Stimulated activated effector memory CD8-positive, alpha-beta T cell treated with anti-CD3 and anti-CD28 coated beads, Interleukin-12 subunit alpha, Interleukin-12 subunit beta, amount 100 ng/mL, for 72 hours (primary cell): ENCODE measurements at regions not wholly inside any gene's neighbourhood (a gene's known extent, or its start where the extent isn't known, plus 50 kb on each side); places are given as distances from the start of the nearest gene placed in this dataset.

Source experiments
- ATAC-seq: fragments of 150-1000 bp; cut with Tn5 transposase; 2 replicates; pipeline ENCODE4 v1.10.0; 2021
- DNase-seq, 2 donors: peaks; one replicate each; pipeline ENCODE4 v3.0.0; 2021 to 2022; ENCODE audit warnings: low spot score in 2 of 2
- H3K27ac Mint-ChIP-seq: one replicate; pipeline ENCODE4 v1.8.0; 2022; ENCODE audit warnings: mild to moderate bottlenecking, mixed read lengths
- H3K36me3 Mint-ChIP-seq: one replicate; pipeline ENCODE4 v1.8.0; 2022; ENCODE audit warnings: mild to moderate bottlenecking, mixed read lengths
- H3K4me1 Mint-ChIP-seq: one replicate; pipeline ENCODE4 v1.8.0; 2022; ENCODE audit warnings: mixed read lengths
- H3K4me3 Mint-ChIP-seq: one replicate; pipeline ENCODE4 v1.8.0; 2022; ENCODE audit warnings: mild to moderate bottlenecking, mixed read lengths
- H3K9me3 Mint-ChIP-seq: one replicate; pipeline ENCODE4 v1.8.0; 2022; ENCODE audit warnings: mixed read lengths

DNA sequence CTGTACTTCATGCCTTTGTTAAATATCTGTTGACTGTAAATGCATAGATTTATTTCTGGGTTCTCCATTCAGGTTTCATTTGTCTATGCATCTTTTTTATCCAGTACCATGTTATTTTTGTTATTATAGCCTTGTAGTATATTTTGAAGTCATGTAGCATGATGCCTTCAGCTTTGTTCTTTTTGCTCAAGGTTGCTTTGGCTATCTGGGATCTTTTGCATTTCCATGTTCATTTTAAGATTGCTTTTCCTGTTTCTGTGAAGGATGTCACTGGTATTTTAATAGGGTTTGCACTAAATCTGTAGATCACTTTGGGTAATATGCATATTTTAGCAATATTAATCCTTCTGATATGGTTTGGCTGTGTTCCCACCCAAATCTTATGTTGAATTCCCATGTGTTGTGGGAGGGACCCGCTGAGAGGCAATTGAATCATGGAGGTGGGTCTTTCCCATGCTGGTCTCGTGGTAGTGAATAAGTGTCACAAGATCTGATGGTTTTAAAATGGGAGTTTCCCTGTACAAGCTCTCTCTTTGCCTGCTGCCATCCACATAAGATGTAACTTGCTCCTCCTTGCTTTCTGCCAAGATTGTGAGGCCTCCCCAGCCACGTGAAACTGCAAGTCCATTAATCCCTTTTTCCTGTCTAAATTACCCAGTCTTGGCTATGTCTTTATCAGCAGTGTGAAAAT is 302.8 kb upstream of the SEMA3C start:
- Mint-ChIP-seq H3K4me1 (no peaks in the 10 kb centered on the region), H3K36me3 (no peaks in the 10 kb centered on the region), H3K27ac (no peak overlapping the region), H3K9me3 (peaks cover 9% of the 10 kb centered on the region), H3K4me3 (no peak overlapping the region)
- no peak for ATAC-seq
- no peak for DNase-seq

DNA sequence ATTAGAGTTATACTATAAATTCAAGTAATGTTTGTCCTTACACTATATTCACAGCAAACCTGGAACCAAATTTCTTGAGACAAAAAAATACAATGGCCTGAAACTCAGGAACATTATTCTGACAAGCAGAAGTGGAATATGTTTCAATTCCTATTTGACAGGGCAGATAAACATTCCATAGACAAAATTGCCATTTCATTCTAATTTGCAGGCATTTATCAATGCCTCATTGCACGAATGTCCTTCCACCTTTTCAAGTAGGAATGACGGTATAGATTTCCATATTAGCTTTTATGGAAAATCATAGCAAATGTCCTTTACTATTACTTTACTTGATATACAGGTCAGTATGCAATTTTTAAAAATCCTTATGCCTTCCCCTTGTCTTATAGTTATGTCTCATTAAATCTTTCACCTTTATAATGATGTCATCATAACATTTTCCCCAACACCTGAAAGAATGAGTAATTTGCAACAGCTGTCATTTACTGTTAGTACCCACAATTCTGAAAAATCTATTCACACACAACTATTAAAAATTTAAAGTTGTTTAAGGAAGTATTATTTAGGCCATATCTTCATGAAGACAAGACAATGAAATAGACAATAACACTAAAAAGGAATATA is 299.7 kb upstream of the SEMA3C start:
- DNase-seq, result no peak
- H3K4me1 Mint-ChIP-seq, result no peaks in the 10 kb centered on the region
- H3K36me3 Mint-ChIP-seq, result no peaks in the 10 kb centered on the region
- H3K4me3 Mint-ChIP-seq, result no peak overlapping the region
- H3K9me3 Mint-ChIP-seq, result peaks cover 17% of the 10 kb centered on the region
- H3K27ac Mint-ChIP-seq, result no peak overlapping the region
- no peak for ATAC-seq

DNA sequence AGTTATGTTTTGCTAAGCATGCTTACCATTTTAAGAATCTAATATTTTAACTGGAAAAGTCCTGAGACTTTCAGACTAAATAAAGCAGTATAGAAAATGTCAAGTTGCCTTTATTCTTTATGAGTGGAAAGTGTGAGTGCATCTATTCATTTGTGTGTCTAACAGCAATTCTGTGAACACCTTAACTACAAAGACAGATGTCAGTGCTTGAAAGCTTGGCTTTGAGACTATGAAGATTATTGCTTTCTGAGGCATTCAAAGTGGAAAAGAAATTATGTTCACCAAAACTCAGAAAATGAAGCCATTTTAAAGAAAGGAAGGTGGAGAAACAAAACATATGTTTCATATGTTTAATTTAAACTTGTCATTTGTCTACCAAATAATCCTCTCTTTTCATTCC is 294.5 kb upstream of the SEMA3C start:
- ATAC-seq (no peak), DNase-seq (no peak)
- H3K9me3 Mint-ChIP-seq, result peaks cover 18% of the 10 kb centered on the region
- no peaks in the 10 kb centered on the region for H3K4me1 Mint-ChIP-seq
- no peak overlapping the region for H3K27ac Mint-ChIP-seq
- H3K4me3 Mint-ChIP-seq, result no peak overlapping the region
- no peaks in the 10 kb centered on the region for H3K36me3 Mint-ChIP-seq

DNA sequence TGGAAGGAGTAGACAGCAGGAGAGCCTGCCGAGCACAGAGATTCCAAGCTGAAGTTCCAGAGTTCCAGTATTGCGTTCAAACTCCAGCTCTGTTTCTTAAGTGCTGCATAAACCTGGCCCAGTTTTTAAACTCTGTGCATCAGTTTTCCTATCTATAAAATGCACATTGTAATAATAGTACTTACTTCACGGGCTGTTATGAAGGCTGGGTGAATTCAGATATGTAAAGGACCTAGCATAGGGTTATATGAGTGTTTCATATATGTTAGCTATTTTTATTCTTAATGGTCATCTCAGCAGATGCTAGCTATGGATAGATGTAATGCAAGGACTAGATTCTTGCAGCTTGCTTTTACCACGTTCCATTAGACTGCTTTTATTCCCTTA is 293.1 kb upstream of the SEMA3C start:
- H3K36me3 Mint-ChIP-seq, result no peaks in the 10 kb centered on the region

DNA sequence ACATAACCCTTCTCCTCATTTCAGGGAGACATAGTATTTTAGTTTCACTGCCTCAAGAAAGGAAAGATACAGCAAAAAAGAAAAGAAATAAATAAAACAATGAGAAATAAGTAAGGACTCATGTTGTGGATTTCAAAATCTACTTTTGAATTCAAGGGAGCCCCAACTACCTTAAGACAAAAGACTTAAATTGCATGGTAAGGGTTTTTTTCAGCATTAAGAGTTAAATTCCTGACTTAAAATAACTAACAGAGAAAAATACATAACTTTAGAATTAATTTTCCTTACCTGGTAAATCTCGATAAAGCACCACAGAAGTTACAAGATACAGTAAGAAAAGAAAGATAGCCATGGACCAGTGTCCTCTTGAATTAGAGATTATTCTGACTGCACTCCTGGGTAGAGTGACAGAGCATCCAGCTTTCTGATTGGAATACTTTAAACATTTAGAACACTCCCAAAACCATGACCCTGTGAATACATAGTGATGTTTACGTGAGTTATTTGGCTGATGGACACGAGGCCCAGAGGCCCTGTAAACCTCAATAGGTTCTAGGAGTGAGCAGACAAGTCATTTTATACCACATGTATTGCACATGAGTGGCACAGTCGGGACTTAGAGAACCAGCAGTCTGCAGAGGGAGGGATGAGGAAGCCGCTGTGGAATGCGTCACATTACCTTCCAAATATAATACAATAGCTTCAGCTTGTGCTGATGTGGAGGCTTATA is 292.5 kb upstream of the SEMA3C start:
- no peak overlapping the region for H3K27ac Mint-ChIP-seq
- no peak for DNase-seq
- no peak for ATAC-seq
- no peak overlapping the region for H3K4me3 Mint-ChIP-seq
- H3K4me1 Mint-ChIP-seq, result no peaks in the 10 kb centered on the region
- H3K36me3 Mint-ChIP-seq, result no peaks in the 10 kb centered on the region
- peaks cover 26% of the 10 kb centered on the region for H3K9me3 Mint-ChIP-seq

More for the DNA sequence above, 293.1 kb upstream of the SEMA3C start:
- H3K9me3 Mint-ChIP-seq, result peaks cover 23% of the 10 kb centered on the region
- no peak overlapping the region for H3K4me3 Mint-ChIP-seq
- no peak overlapping the region for H3K27ac Mint-ChIP-seq
- no peaks in the 10 kb centered on the region for H3K4me1 Mint-ChIP-seq
- ATAC-seq (no peak), DNase-seq (no peak)

DNA sequence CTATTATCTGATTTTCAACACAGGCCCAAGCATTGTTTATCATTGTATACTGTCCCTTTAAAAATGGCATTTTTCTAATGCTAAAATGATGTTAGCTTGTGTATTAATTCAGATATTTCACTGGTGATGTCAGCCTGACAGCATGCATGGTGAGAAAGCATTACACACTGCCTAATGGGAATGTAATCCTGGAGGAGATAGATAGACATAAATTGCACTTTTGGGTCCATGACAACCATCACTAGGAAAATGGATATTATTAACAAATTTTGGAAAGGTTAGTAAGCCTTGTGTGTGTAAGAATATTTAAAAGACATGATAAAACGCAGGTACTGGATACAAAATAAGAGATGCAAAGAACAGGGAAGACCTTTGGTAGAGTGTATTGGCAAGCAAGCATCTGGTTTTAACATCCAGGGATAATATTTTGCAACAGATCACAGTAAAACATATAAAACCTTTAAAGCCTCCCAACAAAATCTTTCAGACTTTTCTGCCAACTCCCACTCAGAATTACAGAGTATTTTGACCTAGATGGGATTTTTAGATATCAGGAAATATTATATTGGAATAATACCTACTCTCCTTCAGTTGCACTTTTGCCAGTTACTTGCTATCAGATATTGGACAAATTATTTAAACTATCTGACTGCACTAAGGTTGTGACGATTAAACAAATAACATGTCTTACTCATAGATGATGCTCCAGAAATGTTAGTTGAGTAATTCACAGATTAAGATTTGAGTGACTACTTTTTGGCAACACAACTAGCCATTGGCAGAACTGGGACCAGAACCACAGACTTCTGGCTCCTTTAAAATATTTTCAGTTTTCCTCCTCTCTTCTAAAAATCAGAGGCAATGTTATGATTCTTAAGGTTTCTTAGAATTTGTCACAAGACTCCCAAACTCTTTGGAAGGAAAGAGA is 291.6 kb upstream of the SEMA3C start:
- ATAC-seq, result no peak
- Mint-ChIP-seq H3K36me3 (no peaks in the 10 kb centered on the region), H3K9me3 (peaks cover 23% of the 10 kb centered on the region), H3K27ac (no peak overlapping the region), H3K4me1 (no peaks in the 10 kb centered on the region), H3K4me3 (no peak overlapping the region)
- no peak for DNase-seq

DNA sequence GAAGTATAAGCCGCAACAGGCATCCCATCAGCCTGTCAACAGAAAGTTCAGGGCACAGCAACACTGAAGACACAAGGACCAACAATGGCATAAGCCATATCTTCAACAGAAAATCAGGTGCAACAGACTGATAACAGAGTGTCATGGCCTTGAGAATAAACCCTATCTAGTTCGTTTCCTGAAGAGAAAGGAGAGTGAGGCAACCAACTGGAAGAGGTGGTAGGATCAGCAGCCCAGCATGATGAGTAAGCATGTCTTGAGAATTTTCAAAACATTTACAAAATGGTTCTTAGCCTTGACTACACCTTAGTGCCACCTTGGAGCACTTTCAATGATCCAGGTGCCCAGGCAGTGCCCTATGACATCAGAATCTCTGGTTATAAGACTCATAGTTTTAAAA is 290.2 kb upstream of the SEMA3C start:
- Mint-ChIP-seq H3K4me3 (no peak overlapping the region), H3K9me3 (peaks cover 24% of the 10 kb centered on the region), H3K36me3 (no peaks in the 10 kb centered on the region), H3K27ac (no peak overlapping the region), H3K4me1 (no peaks in the 10 kb centered on the region)
- DNase-seq (no peak), ATAC-seq (no peak)

DNA sequence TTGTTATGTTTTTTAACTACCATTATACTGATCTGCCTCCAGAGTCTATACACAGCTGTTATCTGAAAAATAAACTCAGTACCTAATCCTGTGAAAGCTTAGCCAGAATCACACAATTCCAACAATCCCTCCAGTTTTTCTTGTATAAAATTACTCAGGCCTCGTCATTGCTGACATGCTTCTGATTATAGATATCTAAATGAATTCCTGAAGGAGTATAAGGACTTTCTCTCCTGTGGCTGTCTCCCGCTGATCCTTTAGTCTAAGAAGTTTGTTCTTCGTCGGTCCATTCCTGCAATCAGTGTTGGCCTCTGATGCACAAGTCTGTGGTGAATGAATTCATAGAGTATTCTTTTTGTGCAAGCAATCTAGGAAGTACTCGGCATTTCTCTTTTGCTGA is 288.9 kb upstream of the SEMA3C start:
- no peak for DNase-seq
- no peak for ATAC-seq
- Mint-ChIP-seq H3K9me3 (peaks cover 20% of the 10 kb centered on the region), H3K4me3 (no peak overlapping the region), H3K27ac (no peak overlapping the region), H3K36me3 (no peaks in the 10 kb centered on the region), H3K4me1 (no peaks in the 10 kb centered on the region)

DNA sequence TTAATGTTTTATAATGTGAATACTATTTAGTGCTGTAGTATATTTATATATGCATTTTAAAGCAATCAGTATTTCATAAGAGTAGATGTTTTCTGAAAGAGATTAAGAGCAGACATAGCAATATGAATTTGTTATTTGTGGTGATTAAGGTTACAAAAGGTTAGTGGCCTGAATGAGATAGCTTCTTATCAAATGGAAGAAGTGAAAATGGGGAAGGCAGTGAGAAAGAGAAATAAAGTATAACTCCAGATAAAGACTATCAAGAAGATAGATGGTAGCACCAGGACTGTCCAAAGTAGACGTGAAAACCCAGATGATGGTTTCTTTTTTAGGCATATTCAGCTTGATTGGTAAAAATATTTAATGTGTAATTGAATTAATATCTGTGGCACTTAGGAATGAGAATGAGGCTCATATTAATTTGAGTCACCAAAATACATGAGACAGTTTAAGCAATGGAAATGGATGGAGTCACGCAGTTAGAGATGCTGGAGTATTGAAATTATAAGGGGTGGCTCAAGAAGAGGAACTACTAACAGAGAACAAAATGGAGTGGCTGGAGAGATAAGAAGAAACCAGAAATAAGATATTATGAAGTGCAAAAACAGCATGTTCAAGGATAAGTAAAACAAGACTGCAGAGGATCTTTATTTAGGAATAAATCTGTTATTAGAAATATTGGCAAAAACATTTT is 288.0 kb upstream of the SEMA3C start:
- Mint-ChIP-seq H3K36me3 (no peaks in the 10 kb centered on the region), H3K4me1 (no peaks in the 10 kb centered on the region), H3K4me3 (no peak overlapping the region), H3K27ac (no peak overlapping the region), H3K9me3 (peaks cover 20% of the 10 kb centered on the region)
- ATAC-seq (no peak), DNase-seq (no peak)

DNA sequence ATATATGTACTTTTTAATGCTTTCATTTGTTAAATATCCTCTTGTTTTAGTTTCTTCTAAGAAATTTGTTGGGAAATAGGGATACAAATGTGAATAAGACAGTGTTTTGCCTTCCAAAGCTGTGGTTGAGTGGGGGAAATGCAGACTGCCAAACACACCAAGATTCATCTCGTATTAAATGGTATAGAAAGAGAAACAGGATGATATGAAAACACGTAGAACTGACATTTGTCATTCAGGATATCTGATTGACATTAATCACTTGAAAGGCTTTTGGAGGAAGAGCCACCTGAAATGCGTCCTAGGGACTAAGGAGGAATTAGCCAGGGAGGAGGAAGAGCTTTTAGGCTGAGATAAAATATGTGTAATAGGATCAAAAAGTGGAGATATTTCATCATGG is 287.4 kb upstream of the SEMA3C start:
- no peaks in the 10 kb centered on the region for H3K36me3 Mint-ChIP-seq

DNA sequence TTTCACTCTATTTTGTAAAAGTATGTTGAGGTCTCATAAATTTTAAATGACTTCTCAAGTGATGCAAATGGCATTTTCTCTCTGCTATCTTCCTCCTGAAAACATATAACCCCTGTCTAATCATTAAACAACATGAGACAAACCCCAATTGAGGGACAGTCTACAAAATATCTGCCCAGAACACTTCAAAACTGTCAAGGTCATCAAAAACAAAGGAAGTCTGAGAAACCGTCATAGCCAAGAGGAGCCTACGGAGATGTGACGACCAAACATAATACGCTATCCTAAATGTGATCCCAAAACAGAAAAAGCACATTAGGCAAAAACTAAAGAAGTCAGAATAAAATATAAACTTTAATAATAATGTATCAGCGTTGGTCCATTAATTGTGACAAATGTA is 282.3 kb upstream of the SEMA3C start:
- H3K4me3 Mint-ChIP-seq, result no peak overlapping the region
- H3K4me1 Mint-ChIP-seq, result no peaks in the 10 kb centered on the region
- no peaks in the 10 kb centered on the region for H3K36me3 Mint-ChIP-seq
- peaks cover 20% of the 10 kb centered on the region for H3K9me3 Mint-ChIP-seq
- no peak overlapping the region for H3K27ac Mint-ChIP-seq
- ATAC-seq, result no peak
- DNase-seq, result no peak

More for the DNA sequence above, 287.4 kb upstream of the SEMA3C start:
- no peak overlapping the region for H3K4me3 Mint-ChIP-seq
- ATAC-seq (no peak), DNase-seq (no peak)
- H3K4me1 Mint-ChIP-seq, result no peaks in the 10 kb centered on the region
- H3K9me3 Mint-ChIP-seq, result peaks cover 22% of the 10 kb centered on the region
- H3K27ac Mint-ChIP-seq, result no peak overlapping the region

DNA sequence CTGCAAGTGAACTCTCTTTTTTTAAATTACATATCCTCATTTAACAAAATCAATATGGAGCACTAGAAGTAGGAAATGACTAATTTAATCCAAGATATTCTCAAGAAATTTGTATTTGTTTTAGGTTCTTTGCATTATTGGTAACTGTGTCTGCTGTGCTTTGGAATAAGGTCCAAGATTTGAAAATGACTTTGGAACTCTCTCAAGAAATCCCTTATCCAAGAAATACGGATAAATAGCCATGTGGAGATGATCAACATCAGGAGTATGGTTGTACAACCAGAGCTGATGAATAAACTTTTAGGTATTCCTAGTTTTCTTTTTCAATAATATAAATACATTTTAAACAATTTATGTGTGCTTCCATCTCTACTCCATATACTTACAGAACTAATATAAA is 279.9 kb upstream of the SEMA3C start:
- no peaks in the 10 kb centered on the region for H3K36me3 Mint-ChIP-seq
- ATAC-seq (no peak), DNase-seq (no peak)
- no peaks in the 10 kb centered on the region for H3K4me1 Mint-ChIP-seq
- no peak overlapping the region for H3K4me3 Mint-ChIP-seq
- H3K9me3 Mint-ChIP-seq, result peaks cover 19% of the 10 kb centered on the region
- H3K27ac Mint-ChIP-seq, result no peak overlapping the region

DNA sequence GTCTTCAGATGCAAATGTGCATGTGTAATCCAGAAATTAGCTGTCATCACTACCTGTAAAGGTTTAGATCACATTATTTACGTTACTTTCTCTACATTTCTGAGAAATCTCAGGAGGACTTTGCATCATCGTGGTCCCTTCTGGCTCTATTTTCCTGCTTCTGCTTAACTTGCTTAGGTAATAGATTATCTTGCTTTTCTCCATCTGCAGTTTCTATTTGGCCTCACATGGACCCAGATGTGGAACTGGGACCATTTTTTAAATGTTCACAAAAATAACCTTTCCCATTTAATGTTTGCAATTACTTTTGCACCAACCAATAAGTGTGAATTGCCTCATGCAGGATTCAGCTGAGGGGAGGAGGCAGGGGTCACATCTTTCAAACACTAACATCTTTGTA is 278.4 kb upstream of the SEMA3C start:
- ATAC-seq, result no peak
- H3K36me3 Mint-ChIP-seq, result no peaks in the 10 kb centered on the region
- H3K27ac Mint-ChIP-seq, result no peak overlapping the region
- H3K4me3 Mint-ChIP-seq, result no peak overlapping the region
- peaks cover 22% of the 10 kb centered on the region for H3K9me3 Mint-ChIP-seq
- no peaks in the 10 kb centered on the region for H3K4me1 Mint-ChIP-seq
- no peak for DNase-seq

DNA sequence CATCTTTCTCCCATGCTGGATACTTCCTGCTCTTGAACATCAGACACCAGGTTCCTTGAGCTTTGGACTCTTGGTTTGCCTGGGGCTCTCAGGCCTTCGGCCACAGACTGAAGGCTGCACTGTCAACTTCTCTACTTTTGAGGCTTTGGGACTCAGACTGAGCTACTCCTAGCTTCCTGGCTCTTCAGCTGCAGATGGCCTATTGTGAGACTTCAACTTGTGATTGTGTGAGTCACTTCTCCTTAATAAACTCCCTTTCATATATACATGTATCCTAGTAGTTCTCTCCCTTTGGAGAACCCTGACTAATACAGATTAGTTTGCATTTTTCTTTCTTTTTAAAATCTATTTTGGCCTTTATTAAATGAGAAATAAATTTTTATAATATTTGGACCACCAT is 276.2 kb upstream of the SEMA3C start:
- no peaks in the 10 kb centered on the region for H3K36me3 Mint-ChIP-seq
- H3K4me1 Mint-ChIP-seq, result no peaks in the 10 kb centered on the region
- ATAC-seq (no peak), DNase-seq (no peak)
- H3K4me3 Mint-ChIP-seq, result no peak overlapping the region
- peaks cover 15% of the 10 kb centered on the region for H3K9me3 Mint-ChIP-seq
- H3K27ac Mint-ChIP-seq, result no peak overlapping the region
